CD8-positive, alpha-beta memory T cell (primary cell): ENCODE measurements at regions not wholly inside any gene's neighbourhood (a gene's known extent, or its start where the extent isn't known, plus 50 kb on each side); places are given as distances from the start of the nearest gene placed in this dataset.

Experiments
- CTCF ChIA-PET: fragments of 350-600 bp; sonication (Branson Sonifier 250); formaldehyde crosslinking; loops from one replicate; lab custom pipeline; 2021; ENCODE audit warnings: antibody characterized with exemption; lab: Charles Lee
- POLR2A ChIA-PET: fragments of 350-600 bp; sonication (Branson Sonifier 250); formaldehyde crosslinking; loops from one replicate; lab custom pipeline; 2021; ENCODE audit warnings: antibody characterized with exemption; lab: Charles Lee
- DNase-seq, 5 donors: peaks; one replicate each; pipeline versions ENCODE4 v3.0.0 to v3.0.0-alpha.2; 2020 to 2022; ENCODE audit warnings: mixed read lengths in 1 of 5
- H3K27ac ChIP-seq: one replicate; pipeline ENCODE4 v1.7.0; 2013; ENCODE audit warnings: low read depth, mild to moderate bottlenecking, low read length, moderate library complexity
- H3K27me3 ChIP-seq: 2 replicates; pipeline ENCODE4 v1.7.0; 2013; ENCODE audit warnings: low read length, mild to moderate bottlenecking; ENCODE audit not compliant: insufficient read depth, poor library complexity, severe bottlenecking
- H3K36me3 ChIP-seq: 2 replicates; pipeline ENCODE4 v1.7.0; 2013; ENCODE audit warnings: mild to moderate bottlenecking, low read length, moderate library complexity; ENCODE audit not compliant: insufficient read depth
- H3K4me1 ChIP-seq: 2 replicates; pipeline ENCODE4 v1.7.0; 2013; ENCODE audit warnings: mild to moderate bottlenecking, low read length, moderate library complexity; ENCODE audit not compliant: insufficient read depth
- H3K4me3 ChIP-seq: 2 replicates; pipeline ENCODE4 v1.7.0; 2013; ENCODE audit warnings: mild to moderate bottlenecking, low read length
- H3K9me3 ChIP-seq: 2 replicates; pipeline ENCODE4 v1.7.0; 2013; ENCODE audit warnings: mild to moderate bottlenecking, low read length
- H3K27ac Mint-ChIP-seq, 8 donors: one replicate each; pipeline ENCODE4 v1.8.0; 2020 to 2021; ENCODE audit warnings: mixed read lengths in 8 of 8, mild to moderate bottlenecking in 6 of 8, inconsistent platforms in 3 of 8, moderate library complexity in 3 of 8
- H3K27me3 Mint-ChIP-seq, 2 donors: one replicate each; pipeline ENCODE4 v1.8.0; 2020 to 2021; ENCODE audit warnings: mixed read lengths in 2 of 2, mild to moderate bottlenecking in 1 of 2, moderate library complexity in 1 of 2
- H3K36me3 Mint-ChIP-seq, 3 donors: one replicate each; pipeline ENCODE4 v1.8.0; 2020 to 2021; ENCODE audit warnings: mixed read lengths in 3 of 3, inconsistent platforms in 1 of 3, mild to moderate bottlenecking in 1 of 3
- H3K4me1 Mint-ChIP-seq, 3 donors: one replicate each; pipeline ENCODE4 v1.8.0; 2020 to 2021; ENCODE audit warnings: mixed read lengths in 3 of 3, inconsistent platforms in 1 of 3, mild to moderate bottlenecking in 1 of 3
- H3K4me3 Mint-ChIP-seq, 7 donors: one replicate each; pipeline ENCODE4 v1.8.0; 2020 to 2021; ENCODE audit warnings: mixed read lengths in 7 of 7, mild to moderate bottlenecking in 6 of 7, moderate library complexity in 4 of 7, inconsistent platforms in 2 of 7
- H3K9me3 Mint-ChIP-seq, 5 donors: one replicate each; pipeline ENCODE4 v1.8.0; 2020 to 2022; ENCODE audit warnings: mixed read lengths in 5 of 5, mild to moderate bottlenecking in 3 of 5, moderate library complexity in 2 of 5, inconsistent platforms in 1 of 5

DNA sequence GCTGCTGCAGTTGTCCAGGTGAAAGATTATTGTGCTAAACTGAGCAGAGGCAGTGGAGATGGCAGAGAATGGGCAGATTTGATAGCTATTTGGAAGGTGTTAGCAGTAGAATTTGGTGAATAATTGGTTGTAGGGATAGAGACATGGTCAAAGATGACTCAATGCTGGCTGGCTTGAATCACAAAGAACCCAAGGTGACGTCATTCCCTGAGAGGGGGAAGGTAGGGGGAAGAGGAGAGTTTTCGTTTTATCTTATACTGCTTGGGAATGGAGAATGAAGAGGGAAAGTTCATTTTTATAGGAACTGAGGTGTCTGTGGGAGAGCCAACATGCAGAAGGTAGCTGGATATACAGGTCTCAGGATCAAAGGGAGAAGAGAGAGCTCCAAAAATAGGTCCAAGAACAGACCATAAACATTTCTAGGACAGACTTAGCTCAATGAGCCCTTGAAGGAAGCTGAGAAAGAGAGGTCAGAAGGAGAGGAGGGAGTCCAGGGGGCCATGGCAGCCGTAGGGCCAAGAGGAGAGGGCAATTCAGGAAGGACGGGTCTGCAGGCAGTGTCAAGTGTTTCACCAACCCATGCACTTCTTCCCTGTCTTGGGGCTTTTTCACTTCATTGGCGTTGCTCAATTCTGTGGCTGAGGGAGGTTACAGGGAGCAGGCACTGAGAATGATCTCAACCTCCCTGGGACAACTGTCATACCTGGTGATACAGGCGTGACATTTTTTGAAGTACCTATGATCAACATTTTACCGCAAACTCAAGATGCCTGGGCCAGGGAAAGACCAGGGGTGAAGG is 281.3 kb downstream of the TDRD15 start:
- Mint-ChIP-seq H3K4me1 (no peaks in the 10 kb centered on the region), H3K4me3 (no peak overlapping the region), H3K27ac (no peak overlapping the region), H3K27me3 (no peaks in the 10 kb centered on the region), H3K36me3 (no peaks in the 10 kb centered on the region), H3K9me3 (peaks cover 0 to 4% (median 2%) of the 10 kb centered on the region in 5 donors)
- CTCF ChIA-PET: no interaction called here
- Histone ChIP-seq H3K36me3 (no peaks in the 10 kb centered on the region), H3K27ac (no peak overlapping the region), H3K4me3 (no peak overlapping the region), H3K4me1 (no peaks in the 10 kb centered on the region), H3K9me3 (no peaks in the 10 kb centered on the region), H3K27me3 (no peaks in the 10 kb centered on the region)
- POLR2A ChIA-PET: no interaction called here
- DNase-seq: no peak

DNA sequence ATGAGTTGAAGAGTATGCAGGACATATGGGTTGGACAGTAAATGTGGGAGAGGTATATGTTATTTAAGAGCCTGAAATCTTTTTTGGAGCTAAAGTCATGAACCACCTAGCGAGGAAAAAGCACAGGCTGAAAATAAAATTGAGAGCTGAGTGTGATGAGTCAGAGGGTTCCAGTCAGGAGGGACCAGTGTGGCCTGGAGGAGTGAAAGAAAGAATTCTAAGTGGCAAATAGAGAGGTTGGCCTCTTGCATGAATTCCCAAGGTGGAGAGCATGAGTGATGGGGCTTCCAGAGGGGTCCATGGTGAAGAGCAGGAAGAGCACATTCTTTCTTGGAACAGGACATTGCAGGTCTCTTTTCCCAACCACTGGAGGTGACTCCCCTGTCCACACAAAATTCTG is 282.6 kb downstream of the TDRD15 start:
- Mint-ChIP-seq H3K27ac (no peak overlapping the region), H3K36me3 (no peaks in the 10 kb centered on the region), H3K9me3 (peaks cover 0 to 4% (median 2%) of the 10 kb centered on the region in 5 donors), H3K4me1 (no peaks in the 10 kb centered on the region), H3K27me3 (no peaks in the 10 kb centered on the region), H3K4me3 (no peak overlapping the region)
- Histone ChIP-seq H3K27me3 (no peaks in the 10 kb centered on the region), H3K36me3 (no peaks in the 10 kb centered on the region), H3K27ac (no peak overlapping the region), H3K4me1 (no peaks in the 10 kb centered on the region), H3K9me3 (no peaks in the 10 kb centered on the region), H3K4me3 (no peak overlapping the region)
- ChIA-PET CTCF (no interaction called here), POLR2A (no interaction called here)
- DNase-seq: no peak

DNA sequence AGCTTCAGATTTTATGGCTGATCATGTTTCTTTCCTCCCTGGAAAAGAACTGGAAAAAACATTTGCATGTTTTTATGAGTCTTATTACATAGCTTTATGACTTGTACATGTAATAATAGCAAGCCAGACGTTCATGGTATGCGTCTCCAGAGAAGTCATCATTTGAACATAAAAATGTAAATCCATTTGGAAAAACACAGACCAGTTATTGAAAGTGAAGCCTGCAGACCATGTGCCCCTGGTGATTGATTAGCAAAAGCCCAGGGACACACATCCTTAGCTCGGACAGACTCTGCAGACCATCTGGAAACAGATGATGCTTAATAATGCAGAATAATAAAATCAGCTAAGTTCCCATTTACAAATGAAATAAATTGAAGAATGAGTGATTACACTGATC is 283.1 kb downstream of the TDRD15 start:
- H3K9me3 ChIP-seq: no peaks in the 10 kb centered on the region
- ChIA-PET CTCF (no interaction called here), POLR2A (no interaction called here)
- H3K4me3 ChIP-seq: no peak overlapping the region
- no peak for DNase-seq
- H3K27ac ChIP-seq: no peak overlapping the region
- H3K36me3 Mint-ChIP-seq: no peaks in the 10 kb centered on the region
- H3K4me3 Mint-ChIP-seq: no peak overlapping the region
- no peaks in the 10 kb centered on the region for H3K36me3 ChIP-seq
- H3K4me1 Mint-ChIP-seq: no peaks in the 10 kb centered on the region
- H3K27me3 Mint-ChIP-seq: no peaks in the 10 kb centered on the region
- H3K27me3 ChIP-seq: no peaks in the 10 kb centered on the region
- peaks cover 0 to 5% (median 3%) of the 10 kb centered on the region in 5 donors for H3K9me3 Mint-ChIP-seq
- no peak overlapping the region for H3K27ac Mint-ChIP-seq
- H3K4me1 ChIP-seq: no peaks in the 10 kb centered on the region

DNA sequence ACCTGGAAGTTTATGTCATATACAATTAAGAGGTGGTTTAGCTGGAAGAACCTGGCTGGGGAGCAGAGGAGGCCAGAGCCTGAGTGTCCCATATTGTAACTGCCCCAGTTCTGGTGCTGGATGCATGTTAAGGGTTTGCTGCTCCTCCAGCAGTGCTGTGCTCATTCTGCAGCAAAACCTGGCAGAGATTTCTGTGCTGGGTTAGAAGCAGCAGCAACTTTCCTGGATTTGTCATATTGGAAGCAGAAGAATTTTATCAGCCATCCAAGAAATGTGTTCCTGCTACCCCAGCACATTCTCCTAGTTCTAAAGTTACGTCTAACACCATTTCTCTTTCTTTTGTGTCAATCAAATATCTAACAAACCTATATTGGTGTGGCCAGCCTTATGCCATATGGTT is 284.1 kb downstream of the TDRD15 start:
- H3K9me3 ChIP-seq: no peaks in the 10 kb centered on the region
- H3K4me3 Mint-ChIP-seq: no peak overlapping the region
- no peak overlapping the region for H3K27ac ChIP-seq
- no peak overlapping the region for H3K27ac Mint-ChIP-seq
- POLR2A ChIA-PET: no interaction called here
- H3K9me3 Mint-ChIP-seq: peaks cover 0 to 8% (median 2%) of the 10 kb centered on the region in 5 donors
- H3K4me3 ChIP-seq: no peak overlapping the region
- CTCF ChIA-PET: no interaction called here
- no peaks in the 10 kb centered on the region for H3K4me1 Mint-ChIP-seq
- no peaks in the 10 kb centered on the region for H3K27me3 Mint-ChIP-seq
- DNase-seq: no peak
- no peaks in the 10 kb centered on the region for H3K36me3 Mint-ChIP-seq
- no peaks in the 10 kb centered on the region for H3K36me3 ChIP-seq
- no peaks in the 10 kb centered on the region for H3K27me3 ChIP-seq
- H3K4me1 ChIP-seq: no peaks in the 10 kb centered on the region

DNA sequence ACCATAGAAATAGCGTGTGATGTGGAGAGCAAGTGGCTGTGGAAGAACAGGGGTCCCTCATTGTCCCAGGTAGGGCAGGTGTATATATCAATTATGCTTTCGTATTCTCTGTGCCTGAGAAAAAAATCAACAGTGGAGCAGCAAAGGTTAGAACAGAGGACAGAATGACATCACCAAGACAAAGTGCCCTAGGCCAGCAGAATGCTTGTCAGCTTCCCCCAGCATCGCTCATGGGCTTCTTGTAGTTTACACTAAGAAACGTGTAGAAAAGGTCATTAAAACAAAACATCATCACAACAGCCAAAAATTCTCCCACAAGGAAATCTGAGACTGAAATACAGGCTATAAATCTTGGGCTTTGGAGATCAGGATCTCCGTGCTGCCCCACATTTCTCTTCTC is 288.0 kb downstream of the TDRD15 start:
- Histone ChIP-seq H3K36me3 (no peaks in the 10 kb centered on the region), H3K27ac (no peak overlapping the region), H3K4me1 (no peaks in the 10 kb centered on the region), H3K9me3 (no peaks in the 10 kb centered on the region), H3K4me3 (no peak overlapping the region), H3K27me3 (no peaks in the 10 kb centered on the region)
- Mint-ChIP-seq H3K36me3 (no peaks in the 10 kb centered on the region), H3K9me3 (peaks cover 0 to 13% (median 8%) of the 10 kb centered on the region in 5 donors), H3K4me1 (no peaks in the 10 kb centered on the region), H3K27ac (no peak overlapping the region), H3K4me3 (no peak overlapping the region), H3K27me3 (peaks cover 0 to 3% of the 10 kb centered on the region in 2 donors)
- ChIA-PET POLR2A (no interaction called here), CTCF (no interaction called here)
- no peak for DNase-seq

DNA sequence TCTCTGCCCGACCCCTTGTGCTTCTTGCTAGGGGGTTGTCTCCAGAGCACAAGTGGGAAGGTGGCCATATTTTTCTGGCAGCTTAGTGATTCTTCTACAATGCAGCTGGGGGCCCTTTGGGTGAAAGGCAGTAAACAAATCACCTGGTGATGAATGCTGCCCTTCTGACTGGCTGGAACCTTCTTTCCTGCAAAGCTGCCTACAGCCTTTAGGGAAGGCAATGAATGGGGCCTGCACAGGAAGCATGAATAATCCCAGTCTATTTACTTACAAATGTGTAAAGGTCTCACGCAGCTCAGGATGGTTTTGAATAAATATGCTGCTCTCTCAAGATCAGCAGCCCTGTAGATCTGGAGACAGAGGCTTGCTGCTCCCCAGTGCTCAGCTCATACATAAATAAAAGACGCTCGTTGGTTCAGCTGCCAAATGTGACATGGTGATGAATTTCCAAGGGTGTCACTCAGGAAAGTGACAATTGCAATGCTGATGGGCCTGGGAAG is 289.2 kb downstream of the TDRD15 start:
- Histone ChIP-seq H3K9me3 (no peaks in the 10 kb centered on the region), H3K4me1 (no peaks in the 10 kb centered on the region), H3K4me3 (no peak overlapping the region), H3K27me3 (no peaks in the 10 kb centered on the region), H3K27ac (no peak overlapping the region), H3K36me3 (no peaks in the 10 kb centered on the region)
- DNase-seq: no peak
- no peak overlapping the region for H3K4me3 Mint-ChIP-seq
- peaks cover 0 to 13% (median 8%) of the 10 kb centered on the region in 5 donors for H3K9me3 Mint-ChIP-seq
- CTCF ChIA-PET: no interaction called here
- H3K27me3 Mint-ChIP-seq: peaks cover 0 to 3% of the 10 kb centered on the region in 2 donors
- no peaks in the 10 kb centered on the region for H3K36me3 Mint-ChIP-seq
- H3K4me1 Mint-ChIP-seq: no peaks in the 10 kb centered on the region
- no peak overlapping the region for H3K27ac Mint-ChIP-seq
- POLR2A ChIA-PET: no interaction called here

DNA sequence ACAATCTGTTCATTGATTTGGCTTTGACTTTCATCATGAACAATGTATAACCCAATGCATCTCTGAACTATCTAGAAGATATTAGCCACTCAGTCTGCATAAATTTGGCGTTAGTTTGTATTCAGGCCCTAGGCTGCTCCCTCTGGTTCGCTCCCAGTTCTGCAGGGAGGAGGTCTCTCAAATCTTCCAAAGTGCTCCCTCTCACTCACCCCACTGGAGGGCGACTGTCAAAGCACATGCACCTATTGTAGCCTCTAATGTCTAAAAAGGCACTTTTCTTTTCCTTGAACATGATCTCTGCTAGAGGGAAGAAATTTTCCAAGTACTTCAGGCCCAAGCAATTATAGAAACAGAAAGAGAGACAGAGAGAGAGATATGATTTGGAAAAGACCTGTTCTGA is 291.5 kb downstream of the TDRD15 start:
- Histone ChIP-seq H3K9me3 (no peaks in the 10 kb centered on the region), H3K27me3 (no peaks in the 10 kb centered on the region), H3K4me3 (no peak overlapping the region), H3K36me3 (no peaks in the 10 kb centered on the region), H3K4me1 (no peaks in the 10 kb centered on the region), H3K27ac (no peak overlapping the region)
- ChIA-PET POLR2A (no interaction called here), CTCF (no interaction called here)
- DNase-seq: no peak
- Mint-ChIP-seq H3K27ac (no peak overlapping the region), H3K4me3 (no peak overlapping the region), H3K36me3 (no peaks in the 10 kb centered on the region), H3K9me3 (peaks cover 0 to 10% (median 6%) of the 10 kb centered on the region in 5 donors), H3K27me3 (peaks cover 0 to 3% of the 10 kb centered on the region in 2 donors), H3K4me1 (no peaks in the 10 kb centered on the region)

DNA sequence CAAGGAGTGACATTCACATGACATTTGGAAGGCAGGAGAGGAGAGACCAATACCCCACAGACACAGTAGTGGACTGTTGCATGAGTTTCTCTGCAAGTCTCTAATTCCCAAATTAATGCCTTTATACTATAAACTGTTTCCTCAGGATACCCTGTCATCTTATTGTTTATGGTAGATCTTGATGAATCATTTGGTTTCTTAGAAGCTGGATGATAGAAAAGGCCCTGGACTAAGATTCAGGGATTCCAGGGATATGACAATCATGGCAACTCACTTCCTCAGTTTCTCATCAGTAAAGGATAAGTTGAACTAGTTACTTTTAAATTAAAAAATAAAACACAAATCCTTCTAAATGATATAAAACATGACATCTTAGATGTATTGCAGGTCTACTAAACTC is 292.5 kb downstream of the TDRD15 start:
- no peak for DNase-seq
- H3K4me3 Mint-ChIP-seq: no peak overlapping the region
- Histone ChIP-seq H3K4me1 (no peaks in the 10 kb centered on the region), H3K9me3 (no peaks in the 10 kb centered on the region), H3K27me3 (no peaks in the 10 kb centered on the region), H3K36me3 (no peaks in the 10 kb centered on the region), H3K27ac (no peak overlapping the region), H3K4me3 (no peak overlapping the region)
- H3K36me3 Mint-ChIP-seq: no peaks in the 10 kb centered on the region
- ChIA-PET POLR2A (no interaction called here), CTCF (no interaction called here)
- H3K4me1 Mint-ChIP-seq: no peaks in the 10 kb centered on the region
- no peak overlapping the region for H3K27ac Mint-ChIP-seq
- H3K9me3 Mint-ChIP-seq: peaks cover 0 to 10% (median 6%) of the 10 kb centered on the region in 5 donors
- H3K27me3 Mint-ChIP-seq: peaks cover 0 to 3% of the 10 kb centered on the region in 2 donors
